ENCODE measurements at regions not wholly inside any gene's neighbourhood (a gene's known extent, or its start where the extent isn't known, plus 50 kb on each side); places are given as distances from the start of the nearest gene placed in this dataset.
A peak's percentile ranks its signal among the peaks of the same experiment; 100 is the strongest.

- H3K27ac ChIP-seq (ENCODE audit: low read depth, low read length) = no peak overlapping the region
- no peaks in the 10 kb centered on the region for H3K9me3 ChIP-seq (ENCODE audit: control insufficient read depth in 1 of 2, low read length in 2 of 2)
- no peaks in the 10 kb centered on the region for H3K36me3 Mint-ChIP-seq
- no peak overlapping the region for H3K4me3 ChIP-seq (ENCODE audit: low read length in 2 of 2)
- no peaks in the 10 kb centered on the region for H3K27me3 ChIP-seq (ENCODE audit: insufficient read depth, low read length)
- no peaks in the 10 kb centered on the region for H3K4me1 ChIP-seq (ENCODE audit: insufficient read depth, low read length)
- intact Hi-C loops (cut with micrococcal nuclease) = no loop called here
- peaks cover 0 to 5% (median 2%) of the 10 kb centered on the region in 4 donors for H3K4me1 Mint-ChIP-seq
- H3K9me3 Mint-ChIP-seq = no peaks in the 10 kb centered on the region
- POLR2A ChIA-PET (ENCODE audit: partially characterized antibody) = no interaction called here
- CTCF ChIA-PET (ENCODE audit: partially characterized antibody) = interaction anchor here (0.8 to 2.4 kb wide), 7 partner anchors 10 to 414 kb away, joined by 3 to 10 read pairs (median 6); no protein-coding TSS in a partner anchor
- peaks cover 3 to 7% of the 10 kb centered on the region in 2 donors for H3K27me3 Mint-ChIP-seq
- H3K27ac Mint-ChIP-seq = peak overlapping the region in 1 of 7 donors; percentile 48
- DNase-seq = peak in 4 of 5 donors; percentile 23 to 35 (median 30)
- H3K36me3 ChIP-seq (ENCODE audit: insufficient read depth, low read length) = no peaks in the 10 kb centered on the region
- no peak overlapping the region for H3K4me3 Mint-ChIP-seq
These were observed 503.5 kb upstream of the PKN2 start for GRCh38 chr1:88180449-88181108.

- no peaks in the 10 kb centered on the region for H3K36me3 ChIP-seq (ENCODE audit: insufficient read depth, low read length)
- ChIA-PET CTCF (ENCODE audit: partially characterized antibody) (no interaction called here), POLR2A (ENCODE audit: partially characterized antibody) (no interaction called here)
- no peak overlapping the region for H3K4me3 ChIP-seq (ENCODE audit: low read length in 2 of 2)
- H3K27ac ChIP-seq (ENCODE audit: low read depth, low read length) = no peak overlapping the region
- Mint-ChIP-seq H3K27me3 (peaks cover 2 to 3% of the 10 kb centered on the region in 2 donors), H3K27ac (no peak overlapping the region), H3K9me3 (no peaks in the 10 kb centered on the region), H3K4me1 (peaks cover 0 to 3% (median 0%) of the 10 kb centered on the region in 4 donors), H3K36me3 (no peaks in the 10 kb centered on the region), H3K4me3 (no peak overlapping the region)
- no peak for DNase-seq
- H3K4me1 ChIP-seq (ENCODE audit: insufficient read depth, low read length) = no peaks in the 10 kb centered on the region
- H3K27me3 ChIP-seq (ENCODE audit: insufficient read depth, low read length) = no peaks in the 10 kb centered on the region
- intact Hi-C loops (cut with micrococcal nuclease) = no loop called here
- H3K9me3 ChIP-seq (ENCODE audit: control insufficient read depth in 1 of 2, low read length in 2 of 2) = no peaks in the 10 kb centered on the region
These were observed 497.2 kb upstream of the PKN2 start for GRCh38 chr1:88186911-88187310.

DNA sequence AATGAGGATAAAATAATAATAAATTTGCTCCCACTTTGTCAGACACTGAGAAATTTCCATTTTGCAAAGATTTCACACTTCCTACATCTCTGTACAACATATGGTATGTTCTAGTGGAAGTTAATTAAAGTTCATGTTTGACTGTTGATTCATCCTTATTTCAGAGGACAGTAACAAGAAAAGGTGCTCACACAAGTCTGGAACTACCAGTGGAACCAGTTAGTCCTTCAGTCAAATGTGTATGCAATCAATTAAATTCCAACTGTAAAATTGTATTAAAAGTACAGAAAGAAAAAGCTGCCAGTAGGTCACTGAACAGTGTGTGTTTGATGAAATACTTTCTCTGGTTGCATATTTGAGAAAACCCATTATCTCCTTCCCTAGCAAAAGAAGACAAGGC is 496.0 kb upstream of the PKN2 start:
- intact Hi-C loops (cut with micrococcal nuclease) = no loop called here
- Histone ChIP-seq H3K36me3 (ENCODE audit: insufficient read depth, low read length) (no peaks in the 10 kb centered on the region), H3K9me3 (ENCODE audit: control insufficient read depth in 1 of 2, low read length in 2 of 2) (no peaks in the 10 kb centered on the region), H3K27ac (ENCODE audit: low read depth, low read length) (no peak overlapping the region), H3K4me1 (ENCODE audit: insufficient read depth, low read length) (no peaks in the 10 kb centered on the region), H3K27me3 (ENCODE audit: insufficient read depth, low read length) (no peaks in the 10 kb centered on the region), H3K4me3 (ENCODE audit: low read length in 2 of 2) (no peak overlapping the region)
- Mint-ChIP-seq H3K27me3 (peaks cover 2 to 5% of the 10 kb centered on the region in 2 donors), H3K4me1 (peaks cover 0 to 6% (median 0%) of the 10 kb centered on the region in 4 donors), H3K4me3 (no peak overlapping the region), H3K9me3 (no peaks in the 10 kb centered on the region), H3K36me3 (no peaks in the 10 kb centered on the region), H3K27ac (no peak overlapping the region)
- ChIA-PET CTCF (ENCODE audit: partially characterized antibody) (no interaction called here), POLR2A (ENCODE audit: partially characterized antibody) (no interaction called here)
- no peak for DNase-seq

- DNase-seq = no peak
- no peaks in the 10 kb centered on the region for H3K9me3 Mint-ChIP-seq
- H3K4me1 ChIP-seq (ENCODE audit: insufficient read depth, low read length) = no peaks in the 10 kb centered on the region
- no peak overlapping the region for H3K27ac Mint-ChIP-seq
- POLR2A ChIA-PET (ENCODE audit: partially characterized antibody) = no interaction called here
- no peaks in the 10 kb centered on the region for H3K36me3 Mint-ChIP-seq
- H3K27me3 ChIP-seq (ENCODE audit: insufficient read depth, low read length) = no peaks in the 10 kb centered on the region
- no peaks in the 10 kb centered on the region for H3K36me3 ChIP-seq (ENCODE audit: insufficient read depth, low read length)
- peaks cover 0 to 2% of the 10 kb centered on the region in 2 donors for H3K27me3 Mint-ChIP-seq
- intact Hi-C loops (cut with micrococcal nuclease) = no loop called here
- no peaks in the 10 kb centered on the region for H3K9me3 ChIP-seq (ENCODE audit: control insufficient read depth in 1 of 2, low read length in 2 of 2)
- H3K4me3 Mint-ChIP-seq = no peak overlapping the region
- no peak overlapping the region for H3K4me3 ChIP-seq (ENCODE audit: low read length in 2 of 2)
- H3K4me1 Mint-ChIP-seq = peaks cover 0 to 6% (median 0%) of the 10 kb centered on the region in 4 donors
- CTCF ChIA-PET (ENCODE audit: partially characterized antibody) = no interaction called here
- no peak overlapping the region for H3K27ac ChIP-seq (ENCODE audit: low read depth, low read length)
These were observed 494.5 kb upstream of the PKN2 start for GRCh38 chr1:88189525-88189924.

DNA sequence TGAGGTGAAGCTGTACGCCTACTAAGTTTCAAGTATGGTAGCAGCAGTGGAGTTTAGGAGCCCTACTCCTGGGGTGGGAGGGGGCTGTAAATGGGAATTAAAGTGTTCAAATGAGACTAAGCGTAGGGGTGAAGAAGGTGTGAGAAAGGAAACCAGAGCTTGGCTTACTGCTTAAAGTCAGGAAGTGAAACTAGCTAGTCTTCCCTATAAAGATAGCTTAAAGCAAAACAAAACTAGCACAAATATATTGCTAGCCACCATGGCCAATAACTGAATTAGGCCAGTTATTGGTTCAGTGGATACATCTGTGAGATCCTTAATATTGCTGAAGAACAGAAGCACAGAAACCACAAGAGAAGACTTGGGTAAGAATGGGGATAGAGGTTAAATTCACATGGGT is 492.2 kb upstream of the PKN2 start:
- Mint-ChIP-seq H3K4me1 (peaks cover 0 to 6% (median 0%) of the 10 kb centered on the region in 4 donors), H3K36me3 (no peaks in the 10 kb centered on the region), H3K27me3 (peaks cover 0 to 2% of the 10 kb centered on the region in 2 donors), H3K9me3 (no peaks in the 10 kb centered on the region), H3K4me3 (no peak overlapping the region), H3K27ac (no peak overlapping the region)
- Histone ChIP-seq H3K27ac (ENCODE audit: low read depth, low read length) (no peak overlapping the region), H3K36me3 (ENCODE audit: insufficient read depth, low read length) (no peaks in the 10 kb centered on the region), H3K9me3 (ENCODE audit: control insufficient read depth in 1 of 2, low read length in 2 of 2) (no peaks in the 10 kb centered on the region), H3K4me1 (ENCODE audit: insufficient read depth, low read length) (no peaks in the 10 kb centered on the region), H3K4me3 (ENCODE audit: low read length in 2 of 2) (no peak overlapping the region), H3K27me3 (ENCODE audit: insufficient read depth, low read length) (no peaks in the 10 kb centered on the region)
- CTCF ChIA-PET (ENCODE audit: partially characterized antibody) = interaction anchor here (1.3 kb wide), 1 partner anchor 11 kb away, joined by 6 read pairs; no protein-coding TSS in a partner anchor
- DNase-seq = no peak
- intact Hi-C loops (cut with micrococcal nuclease) = no loop called here
- POLR2A ChIA-PET (ENCODE audit: partially characterized antibody) = no interaction called here

GRCh38 chr1:88194542-88194941 is 489.5 kb upstream of the PKN2 start:
- Histone ChIP-seq H3K4me3 (ENCODE audit: low read length in 2 of 2) (no peak overlapping the region), H3K27me3 (ENCODE audit: insufficient read depth, low read length) (no peaks in the 10 kb centered on the region), H3K9me3 (ENCODE audit: control insufficient read depth in 1 of 2, low read length in 2 of 2) (no peaks in the 10 kb centered on the region), H3K27ac (ENCODE audit: low read depth, low read length) (no peak overlapping the region), H3K36me3 (ENCODE audit: insufficient read depth, low read length) (no peaks in the 10 kb centered on the region), H3K4me1 (ENCODE audit: insufficient read depth, low read length) (no peaks in the 10 kb centered on the region)
- Mint-ChIP-seq H3K4me3 (no peak overlapping the region), H3K27ac (no peak overlapping the region), H3K4me1 (peaks cover 0 to 6% (median 0%) of the 10 kb centered on the region in 4 donors), H3K27me3 (peaks cover 0 to 2% of the 10 kb centered on the region in 2 donors), H3K9me3 (no peaks in the 10 kb centered on the region), H3K36me3 (no peaks in the 10 kb centered on the region)
- ChIA-PET CTCF (ENCODE audit: partially characterized antibody) (interaction anchor here (1.3 to 2.1 kb wide), 2 partner anchors 10 to 14 kb away, joined by 3 to 10 read pairs; no protein-coding TSS in a partner anchor), POLR2A (ENCODE audit: partially characterized antibody) (no interaction called here)
- intact Hi-C loops (cut with micrococcal nuclease) = no loop called here
- DNase-seq = no peak

- Mint-ChIP-seq H3K4me3 (no peak overlapping the region), H3K9me3 (peaks cover 0 to 2% (median 0%) of the 10 kb centered on the region in 8 donors), H3K27me3 (no peaks in the 10 kb centered on the region), H3K36me3 (no peaks in the 10 kb centered on the region), H3K4me1 (no peaks in the 10 kb centered on the region), H3K27ac (no peak overlapping the region)
- intact Hi-C loops (cut with micrococcal nuclease) = no loop called here
- Histone ChIP-seq H3K9me3 (ENCODE audit: control insufficient read depth in 1 of 2, low read length in 2 of 2) (no peaks in the 10 kb centered on the region), H3K4me3 (ENCODE audit: low read length in 2 of 2) (no peak overlapping the region), H3K27ac (ENCODE audit: low read depth, low read length) (no peak overlapping the region), H3K27me3 (ENCODE audit: insufficient read depth, low read length) (no peaks in the 10 kb centered on the region), H3K4me1 (ENCODE audit: insufficient read depth, low read length) (no peaks in the 10 kb centered on the region), H3K36me3 (ENCODE audit: insufficient read depth, low read length) (no peaks in the 10 kb centered on the region)
- ChIA-PET POLR2A (ENCODE audit: partially characterized antibody) (no interaction called here), CTCF (ENCODE audit: partially characterized antibody) (no interaction called here)
- DNase-seq = no peak
These were observed 483.5 kb upstream of the PKN2 start for GRCh38 chr1:88200545-88200944.

Data from CD4-positive, alpha-beta memory T cell (primary cell).